HEK293 (cell line): ENCODE measurements at regions not wholly inside any gene's neighbourhood (a gene's known extent, or its start where the extent isn't known, plus 50 kb on each side); places are given as distances from the start of the nearest gene placed in this dataset.

Experiments
- CTCF ChIA-PET: fragments of 350-600 bp; formaldehyde crosslinking; extraction: SDS; loops from one replicate; lab custom pipeline; 2021; ENCODE audit warnings: antibody characterized with exemption; lab: Yijun Ruan, JAX
- POLR2A ChIA-PET: fragments of 300-600 bp; formaldehyde crosslinking; extraction: SDS; loops from one replicate; lab custom pipeline; 2020; ENCODE audit warnings: antibody characterized with exemption, inconsistent platforms; lab: Yijun Ruan, JAX
- H3K27ac ChIP-seq: fragments of 200-500 bp; sonication (Bioruptor generic); 2 replicates; pipeline ENCODE4 v1.5.1; 2014; ENCODE audit warnings: low read depth, low read length, control low read depth, inconsistent platforms; ENCODE audit errors: extremely low read depth
- H3K36me3 ChIP-seq, 2 experiments: fragments of 200-500 bp in 1 of 2; sonication (Bioruptor generic) in 1 of 2; 1 replicate in 1 of 2; 2 replicates in 1 of 2; pipeline ENCODE4 v1.5.1; 2014 to 2017; ENCODE audit warnings: inconsistent platforms in 2 of 2, low read length in 2 of 2; ENCODE audit not compliant: control insufficient read depth in 2 of 2, insufficient read depth in 1 of 2
- H3K4me1 ChIP-seq: fragments of 200-500 bp; sonication (Bioruptor generic); 2 replicates; pipeline ENCODE4 v1.5.1; 2014; ENCODE audit warnings: mild to moderate bottlenecking, low read length, inconsistent platforms; ENCODE audit not compliant: control insufficient read depth, insufficient read depth
- H3K4me3 ChIP-seq: 2 replicates; pipeline ENCODE4 v1.5.1; 2011; ENCODE audit warnings: low read depth, mild to moderate bottlenecking, control low read depth, low read length, moderate library complexity
- H3K9me3 ChIP-seq: fragments of 200-500 bp; sonication (Bioruptor generic); 2 replicates; pipeline ENCODE4 v1.5.1; 2014; ENCODE audit warnings: low read depth, low read length, inconsistent platforms; ENCODE audit not compliant: control insufficient read depth, insufficient read depth
- BCL6B ChIP-seq: fragments of 450-650 bp; formaldehyde crosslinking; IDR thresholded peaks from 2 replicates; pipeline ENCODE4 v1.5.1; 2017; ENCODE audit warnings: missing biosample characterization, missing genetic modification characterization
- FEZF1 ChIP-seq: fragments of 450-650 bp; formaldehyde crosslinking; IDR thresholded peaks from 2 replicates; pipeline ENCODE4 v1.5.1; 2016; ENCODE audit warnings: missing biosample characterization, missing genetic modification characterization
- GFI1B ChIP-seq: fragments of 450-650 bp; formaldehyde crosslinking; IDR thresholded peaks from 2 replicates; pipeline ENCODE4 v1.5.1; 2016; ENCODE audit warnings: missing biosample characterization, missing genetic modification characterization
- IKZF3 ChIP-seq: fragments of 450-650 bp; IDR thresholded peaks from 2 replicates; pipeline ENCODE4 v1.5.0; 2018; ENCODE audit warnings: missing biosample characterization, mild to moderate bottlenecking, missing genetic modification characterization, moderate library complexity
- KLF9 ChIP-seq: fragments of 450-650 bp; formaldehyde crosslinking; IDR thresholded peaks from 2 replicates; pipeline ENCODE4 v1.5.1; 2016; ENCODE audit warnings: missing biosample characterization, missing genetic modification characterization, low read depth
- TCF7L2 ChIP-seq: IDR thresholded peaks from 2 replicates; pipeline ENCODE4 v1.6.1; 2011; ENCODE audit warnings: low read depth, mild to moderate bottlenecking, inconsistent platforms, low read length, moderate library complexity, borderline replicate concordance
- ZBTB8A ChIP-seq: fragments of 450-650 bp; formaldehyde crosslinking; IDR thresholded peaks from 2 replicates; pipeline ENCODE4 v1.5.1; 2016; ENCODE audit warnings: missing biosample characterization, missing genetic modification characterization
- ZNF112 ChIP-seq: fragments of 450-650 bp; formaldehyde crosslinking; IDR thresholded peaks from 2 replicates; pipeline ENCODE4 v1.5.0; 2017; ENCODE audit warnings: missing biosample characterization, missing genetic modification characterization
- ZNF146 ChIP-seq: fragments of 450-650 bp; formaldehyde crosslinking; IDR thresholded peaks from 2 replicates; pipeline ENCODE4 v1.5.1; 2016; ENCODE audit warnings: missing biosample characterization, missing genetic modification characterization
- ZNF18 ChIP-seq: fragments of 450-650 bp; formaldehyde crosslinking; IDR thresholded peaks from 2 replicates; pipeline ENCODE4 v1.5.1; 2016; ENCODE audit warnings: missing biosample characterization, missing genetic modification characterization
- ZNF2 ChIP-seq: fragments of 450-650 bp; formaldehyde crosslinking; IDR thresholded peaks from 2 replicates; pipeline ENCODE4 v1.5.1; 2016; ENCODE audit warnings: missing biosample characterization, missing genetic modification characterization
- ZNF211 ChIP-seq: fragments of 450-650 bp; formaldehyde crosslinking; IDR thresholded peaks from 2 replicates; pipeline ENCODE4 v1.5.1; 2016; ENCODE audit warnings: low read depth, missing biosample characterization, missing genetic modification characterization
- ZNF274 ChIP-seq, 2 experiments: fragments of 200-500 bp in 1 of 2; fragments of 450-650 bp in 1 of 2; sonication (Bioruptor generic) in 1 of 2; formaldehyde crosslinking in 1 of 2; IDR thresholded peaks; 2 replicates each; pipeline versions ENCODE4 v1.5.1 to v1.6.1; 2014 to 2016; ENCODE audit warnings: borderline replicate concordance in 1 of 2, inconsistent platforms in 1 of 2, low read length in 1 of 2, missing biosample characterization in 1 of 2, missing genetic modification characterization in 1 of 2
- ZNF404 ChIP-seq: fragments of 450-650 bp; formaldehyde crosslinking; IDR thresholded peaks from 2 replicates; pipeline ENCODE4 v1.5.1; 2017; ENCODE audit warnings: missing biosample characterization, missing genetic modification characterization
- ZNF416 ChIP-seq: fragments of 450-650 bp; formaldehyde crosslinking; IDR thresholded peaks from 2 replicates; pipeline ENCODE4 v1.5.1; 2016; ENCODE audit warnings: missing biosample characterization, missing genetic modification characterization
- ZNF530 ChIP-seq: fragments of 450-650 bp; formaldehyde crosslinking; IDR thresholded peaks from 2 replicates; pipeline ENCODE4 v1.5.1; 2016; ENCODE audit warnings: low read depth, missing biosample characterization, missing genetic modification characterization
- ZNF555 ChIP-seq: fragments of 450-650 bp; formaldehyde crosslinking; conservative IDR thresholded peaks from 2 replicates; pipeline ENCODE4 v1.5.1; 2017; ENCODE audit warnings: missing biosample characterization, mild to moderate bottlenecking, missing genetic modification characterization, inconsistent platforms
- ZNF580 ChIP-seq: fragments of 450-650 bp; formaldehyde crosslinking; IDR thresholded peaks from 2 replicates; pipeline ENCODE4 v1.5.1; 2016; ENCODE audit warnings: missing biosample characterization, missing genetic modification characterization
- ZNF600 ChIP-seq: fragments of 450-650 bp; formaldehyde crosslinking; IDR thresholded peaks from 2 replicates; pipeline ENCODE4 v1.5.1; 2016; ENCODE audit warnings: missing biosample characterization, missing genetic modification characterization
- ZNF629 ChIP-seq: fragments of 450-650 bp; formaldehyde crosslinking; IDR thresholded peaks from 2 replicates; pipeline ENCODE4 v1.5.1; 2017; ENCODE audit warnings: missing biosample characterization, missing genetic modification characterization
- ZNF776 ChIP-seq: fragments of 450-650 bp; formaldehyde crosslinking; IDR thresholded peaks from 2 replicates; pipeline ENCODE4 v1.5.0; 2017; ENCODE audit warnings: missing biosample characterization, missing genetic modification characterization, borderline replicate concordance
- ZNF791 ChIP-seq: fragments of 450-650 bp; formaldehyde crosslinking; IDR thresholded peaks from 2 replicates; pipeline ENCODE4 v1.5.1; 2016; ENCODE audit warnings: missing biosample characterization, missing genetic modification characterization
- TF ChIP-seq, protein P1 (sequence below): fragments of 450-650 bp; formaldehyde crosslinking; IDR thresholded peaks from 2 replicates; pipeline ENCODE4 v1.5.1; 2017; ENCODE audit warnings: missing biosample characterization, missing genetic modification characterization
- TF ChIP-seq, protein P2 (sequence below): IDR thresholded peaks from 2 replicates; pipeline ENCODE4 v1.6.1; 2011; ENCODE audit warnings: mild to moderate bottlenecking, low read depth, low read length, borderline replicate concordance
- TF ChIP-seq, protein P3 (sequence below): fragments of 450-650 bp; formaldehyde crosslinking; IDR thresholded peaks from 2 replicates; pipeline ENCODE4 v1.5.1; 2016; ENCODE audit warnings: missing biosample characterization, missing genetic modification characterization
- TF ChIP-seq, protein P4 (sequence below): fragments of 450-650 bp; formaldehyde crosslinking; IDR thresholded peaks from 2 replicates; pipeline ENCODE4 v1.5.1; 2016; ENCODE audit warnings: missing biosample characterization, missing genetic modification characterization
- TF ChIP-seq, protein P5 (sequence below): fragments of 450-650 bp; formaldehyde crosslinking; IDR thresholded peaks from 2 replicates; pipeline ENCODE4 v1.5.1; 2016; ENCODE audit warnings: missing biosample characterization, missing genetic modification characterization

DNA sequence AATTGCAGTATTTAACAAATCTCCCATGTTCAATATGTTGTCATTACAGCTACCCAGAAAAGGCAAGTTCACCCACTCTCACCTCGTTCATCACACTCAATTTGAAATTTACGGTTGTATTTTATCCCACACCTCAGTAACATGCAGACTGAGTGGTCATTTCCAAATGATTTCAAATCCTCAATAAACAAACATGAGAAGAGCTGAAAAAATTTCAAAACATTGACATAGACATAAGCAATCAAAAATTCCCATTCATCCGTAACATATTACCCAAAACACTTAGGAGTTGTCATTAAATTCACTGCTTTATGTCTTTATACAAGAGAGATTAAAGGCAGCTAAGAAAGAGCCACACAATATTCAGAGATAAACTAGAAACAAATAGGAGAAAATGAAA lies 61.7 kb upstream of the NEBL start:
- Histone ChIP-seq H3K36me3 (no peaks in the 10 kb centered on the region), H3K4me3 (no peak overlapping the region), H3K4me1 (peaks cover 22% of the 10 kb centered on the region), H3K27ac (no peak overlapping the region), H3K9me3 (no peaks in the 10 kb centered on the region)
- ChIA-PET POLR2A (no interaction called here), CTCF (interaction anchor here (0.6 kb wide), 1 partner anchor 42 kb away, joined by 3 read pairs; no protein-coding TSS in a partner anchor)
- TF ChIP-seq ZNF791 (tag by site-specific recombination): no peak
- TF ChIP-seq FEZF1: peak; percentile 73
- TF ChIP-seq BCL6B: peak; percentile 82
- TF ChIP-seq, protein P1, sequence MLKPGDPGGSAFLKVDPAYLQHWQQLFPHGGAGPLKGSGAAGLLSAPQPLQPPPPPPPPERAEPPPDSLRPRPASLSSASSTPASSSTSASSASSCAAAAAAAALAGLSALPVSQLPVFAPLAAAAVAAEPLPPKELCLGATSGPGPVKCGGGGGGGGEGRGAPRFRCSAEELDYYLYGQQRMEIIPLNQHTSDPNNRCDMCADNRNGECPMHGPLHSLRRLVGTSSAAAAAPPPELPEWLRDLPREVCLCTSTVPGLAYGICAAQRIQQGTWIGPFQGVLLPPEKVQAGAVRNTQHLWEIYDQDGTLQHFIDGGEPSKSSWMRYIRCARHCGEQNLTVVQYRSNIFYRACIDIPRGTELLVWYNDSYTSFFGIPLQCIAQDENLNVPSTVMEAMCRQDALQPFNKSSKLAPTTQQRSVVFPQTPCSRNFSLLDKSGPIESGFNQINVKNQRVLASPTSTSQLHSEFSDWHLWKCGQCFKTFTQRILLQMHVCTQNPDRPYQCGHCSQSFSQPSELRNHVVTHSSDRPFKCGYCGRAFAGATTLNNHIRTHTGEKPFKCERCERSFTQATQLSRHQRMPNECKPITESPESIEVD (tag by site-specific recombination): peak; percentile 75
- TF ChIP-seq, protein P2, sequence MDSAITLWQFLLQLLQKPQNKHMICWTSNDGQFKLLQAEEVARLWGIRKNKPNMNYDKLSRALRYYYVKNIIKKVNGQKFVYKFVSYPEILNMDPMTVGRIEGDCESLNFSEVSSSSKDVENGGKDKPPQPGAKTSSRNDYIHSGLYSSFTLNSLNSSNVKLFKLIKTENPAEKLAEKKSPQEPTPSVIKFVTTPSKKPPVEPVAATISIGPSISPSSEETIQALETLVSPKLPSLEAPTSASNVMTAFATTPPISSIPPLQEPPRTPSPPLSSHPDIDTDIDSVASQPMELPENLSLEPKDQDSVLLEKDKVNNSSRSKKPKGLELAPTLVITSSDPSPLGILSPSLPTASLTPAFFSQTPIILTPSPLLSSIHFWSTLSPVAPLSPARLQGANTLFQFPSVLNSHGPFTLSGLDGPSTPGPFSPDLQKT: no peak
- TF ChIP-seq ZNF416 (tag by site-specific recombination): no peak
- no peak for TF ChIP-seq IKZF3 (tag by site-specific recombination)
- TF ChIP-seq, protein P3, sequence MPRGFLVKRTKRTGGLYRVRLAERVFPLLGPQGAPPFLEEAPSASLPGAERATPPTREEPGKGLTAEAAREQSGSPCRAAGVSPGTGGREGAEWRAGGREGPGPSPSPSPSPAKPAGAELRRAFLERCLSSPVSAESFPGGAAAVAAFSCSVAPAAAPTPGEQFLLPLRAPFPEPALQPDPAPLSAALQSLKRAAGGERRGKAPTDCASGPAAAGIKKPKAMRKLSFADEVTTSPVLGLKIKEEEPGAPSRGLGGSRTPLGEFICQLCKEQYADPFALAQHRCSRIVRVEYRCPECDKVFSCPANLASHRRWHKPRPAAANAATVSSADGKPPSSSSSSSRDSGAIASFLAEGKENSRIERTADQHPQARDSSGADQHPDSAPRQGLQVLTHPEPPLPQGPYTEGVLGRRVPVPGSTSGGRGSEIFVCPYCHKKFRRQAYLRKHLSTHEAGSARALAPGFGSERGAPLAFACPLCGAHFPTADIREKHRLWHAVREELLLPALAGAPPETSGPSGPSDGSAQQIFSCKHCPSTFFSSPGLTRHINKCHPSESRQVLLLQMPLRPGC (tag by site-specific recombination): peak; percentile 68; the same call in 1 of the 2 replicates
- no peak for TF ChIP-seq ZNF211
- TF ChIP-seq ZNF600: no peak
- no peak for TF ChIP-seq ZNF112 (tag by site-specific recombination)
- peak; percentile 69 for TF ChIP-seq ZNF18
- 0 out of 2 replicates have a peak, but pooled peaks have one; percentile 9 for TF ChIP-seq GFI1B (tag by site-specific recombination)
- TF ChIP-seq ZNF530 (tag by site-specific recombination): no peak
- TF ChIP-seq, protein P4, sequence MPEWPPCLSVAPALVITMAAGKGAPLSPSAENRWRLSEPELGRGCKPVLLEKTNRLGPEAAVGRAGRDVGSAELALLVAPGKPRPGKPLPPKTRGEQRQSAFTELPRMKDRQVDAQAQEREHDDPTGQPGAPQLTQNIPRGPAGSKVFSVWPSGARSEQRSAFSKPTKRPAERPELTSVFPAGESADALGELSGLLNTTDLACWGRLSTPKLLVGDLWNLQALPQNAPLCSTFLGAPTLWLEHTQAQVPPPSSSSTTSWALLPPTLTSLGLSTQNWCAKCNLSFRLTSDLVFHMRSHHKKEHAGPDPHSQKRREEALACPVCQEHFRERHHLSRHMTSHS (tag by site-specific recombination): no peak
- TF ChIP-seq TCF7L2: peak; percentile 57; the same call in 1 of the 2 replicates
- peak; percentile 49 for TF ChIP-seq ZNF629 (tag by site-specific recombination)
- TF ChIP-seq, protein P5, sequence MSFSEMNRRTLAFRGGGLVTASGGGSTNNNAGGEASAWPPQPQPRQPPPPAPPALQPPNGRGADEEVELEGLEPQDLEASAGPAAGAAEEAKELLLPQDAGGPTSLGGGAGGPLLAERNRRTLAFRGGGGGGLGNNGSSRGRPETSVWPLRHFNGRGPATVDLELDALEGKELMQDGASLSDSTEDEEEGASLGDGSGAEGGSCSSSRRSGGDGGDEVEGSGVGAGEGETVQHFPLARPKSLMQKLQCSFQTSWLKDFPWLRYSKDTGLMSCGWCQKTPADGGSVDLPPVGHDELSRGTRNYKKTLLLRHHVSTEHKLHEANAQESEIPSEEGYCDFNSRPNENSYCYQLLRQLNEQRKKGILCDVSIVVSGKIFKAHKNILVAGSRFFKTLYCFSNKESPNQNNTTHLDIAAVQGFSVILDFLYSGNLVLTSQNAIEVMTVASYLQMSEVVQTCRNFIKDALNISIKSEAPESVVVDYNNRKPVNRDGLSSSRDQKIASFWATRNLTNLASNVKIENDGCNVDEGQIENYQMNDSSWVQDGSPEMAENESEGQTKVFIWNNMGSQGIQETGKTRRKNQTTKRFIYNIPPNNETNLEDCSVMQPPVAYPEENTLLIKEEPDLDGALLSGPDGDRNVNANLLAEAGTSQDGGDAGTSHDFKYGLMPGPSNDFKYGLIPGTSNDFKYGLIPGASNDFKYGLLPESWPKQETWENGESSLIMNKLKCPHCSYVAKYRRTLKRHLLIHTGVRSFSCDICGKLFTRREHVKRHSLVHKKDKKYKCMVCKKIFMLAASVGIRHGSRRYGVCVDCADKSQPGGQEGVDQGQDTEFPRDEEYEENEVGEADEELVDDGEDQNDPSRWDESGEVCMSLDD: no peak
- TF ChIP-seq ZBTB8A (tag by site-specific recombination): 0 out of 2 replicates have a peak, but pooled peaks have one; percentile 11
- TF ChIP-seq ZNF776 (tag by site-specific recombination): no peak
- no peak for TF ChIP-seq KLF9 (tag by site-specific recombination)
- peak; percentile 33; the same call in 1 of the 2 replicates for TF ChIP-seq ZNF2 (tag by site-specific recombination)
- no peak for TF ChIP-seq ZNF404
- TF ChIP-seq ZNF274 (IDR thresholded peaks at IDR 0.05; ENCODE audit: low read length): no peak
- no peak for TF ChIP-seq ZNF274 (tag by site-specific recombination; IDR thresholded peaks at IDR 0.05; ENCODE audit: borderline replicate concordance)
- no peak for TF ChIP-seq ZNF555 (tag by site-specific recombination)
- TF ChIP-seq ZNF146: 0 out of 2 replicates have a peak, but pooled peaks have one; percentile 12
- TF ChIP-seq ZNF580 (tag by site-specific recombination): no peak; the same call in 1 of the 2 replicates
